ENCODE measurements at regions not wholly inside any gene's neighbourhood (a gene's known extent, or its start where the extent isn't known, plus 50 kb on each side); places are given as distances from the start of the nearest gene placed in this dataset.
"Not testable (repeated sequence)": the region's sequence is repeated elsewhere in the genome, so short reads cannot be mapped to it uniquely, and the experiment has no call there.

DNA sequence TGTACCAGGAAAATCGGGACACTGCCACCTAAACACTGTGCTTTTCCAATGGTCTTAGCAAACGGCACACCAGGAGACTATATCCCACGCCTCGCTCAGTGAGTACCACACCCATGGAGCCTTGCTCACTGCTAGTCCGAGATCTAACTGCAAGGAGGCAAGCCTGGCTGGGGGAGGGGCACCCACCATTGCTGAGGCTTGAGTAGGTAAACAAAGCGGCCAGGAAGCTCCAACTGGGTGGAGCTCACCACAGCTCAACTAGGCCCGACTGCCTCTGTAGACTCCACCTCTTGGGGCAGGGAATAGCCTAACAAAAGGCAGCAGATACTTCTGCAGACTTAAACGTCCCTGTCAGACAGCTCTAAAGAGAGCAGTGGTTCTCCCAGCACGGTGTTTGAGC lies 1216.6 kb downstream of the STIM2 start:
- TF ChIP-seq, protein P1, sequence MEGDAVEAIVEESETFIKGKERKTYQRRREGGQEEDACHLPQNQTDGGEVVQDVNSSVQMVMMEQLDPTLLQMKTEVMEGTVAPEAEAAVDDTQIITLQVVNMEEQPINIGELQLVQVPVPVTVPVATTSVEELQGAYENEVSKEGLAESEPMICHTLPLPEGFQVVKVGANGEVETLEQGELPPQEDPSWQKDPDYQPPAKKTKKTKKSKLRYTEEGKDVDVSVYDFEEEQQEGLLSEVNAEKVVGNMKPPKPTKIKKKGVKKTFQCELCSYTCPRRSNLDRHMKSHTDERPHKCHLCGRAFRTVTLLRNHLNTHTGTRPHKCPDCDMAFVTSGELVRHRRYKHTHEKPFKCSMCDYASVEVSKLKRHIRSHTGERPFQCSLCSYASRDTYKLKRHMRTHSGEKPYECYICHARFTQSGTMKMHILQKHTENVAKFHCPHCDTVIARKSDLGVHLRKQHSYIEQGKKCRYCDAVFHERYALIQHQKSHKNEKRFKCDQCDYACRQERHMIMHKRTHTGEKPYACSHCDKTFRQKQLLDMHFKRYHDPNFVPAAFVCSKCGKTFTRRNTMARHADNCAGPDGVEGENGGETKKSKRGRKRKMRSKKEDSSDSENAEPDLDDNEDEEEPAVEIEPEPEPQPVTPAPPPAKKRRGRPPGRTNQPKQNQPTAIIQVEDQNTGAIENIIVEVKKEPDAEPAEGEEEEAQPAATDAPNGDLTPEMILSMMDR (IDR thresholded peaks at IDR 0.05), result not testable (repeated sequence)
- not testable (repeated sequence) for TF ChIP-seq RFX5 (IDR thresholded peaks at IDR 0.05; ENCODE audit: low read length); FOXM1 (IDR thresholded peaks at IDR 0.05; ENCODE audit: low read depth); MXI1 (IDR thresholded peaks at IDR 0.05; ENCODE audit: low read depth, low read length); CHD2 (IDR thresholded peaks at IDR 0.05; ENCODE audit: low read length, partially characterized antibody); EP300 (IDR thresholded peaks at IDR 0.05; ENCODE audit: borderline replicate concordance in 1 of 2, low read depth in 1 of 2, low read length in 1 of 2); POLR2AphosphoS5 (IDR thresholded peaks at IDR 0.05; ENCODE audit: low read depth, low read length); GABPA (IDR thresholded peaks at IDR 0.05; ENCODE audit: low read depth); YY1 (IDR thresholded peaks at IDR 0.05; ENCODE audit: low read depth)
- TF ChIP-seq, protein P2, sequence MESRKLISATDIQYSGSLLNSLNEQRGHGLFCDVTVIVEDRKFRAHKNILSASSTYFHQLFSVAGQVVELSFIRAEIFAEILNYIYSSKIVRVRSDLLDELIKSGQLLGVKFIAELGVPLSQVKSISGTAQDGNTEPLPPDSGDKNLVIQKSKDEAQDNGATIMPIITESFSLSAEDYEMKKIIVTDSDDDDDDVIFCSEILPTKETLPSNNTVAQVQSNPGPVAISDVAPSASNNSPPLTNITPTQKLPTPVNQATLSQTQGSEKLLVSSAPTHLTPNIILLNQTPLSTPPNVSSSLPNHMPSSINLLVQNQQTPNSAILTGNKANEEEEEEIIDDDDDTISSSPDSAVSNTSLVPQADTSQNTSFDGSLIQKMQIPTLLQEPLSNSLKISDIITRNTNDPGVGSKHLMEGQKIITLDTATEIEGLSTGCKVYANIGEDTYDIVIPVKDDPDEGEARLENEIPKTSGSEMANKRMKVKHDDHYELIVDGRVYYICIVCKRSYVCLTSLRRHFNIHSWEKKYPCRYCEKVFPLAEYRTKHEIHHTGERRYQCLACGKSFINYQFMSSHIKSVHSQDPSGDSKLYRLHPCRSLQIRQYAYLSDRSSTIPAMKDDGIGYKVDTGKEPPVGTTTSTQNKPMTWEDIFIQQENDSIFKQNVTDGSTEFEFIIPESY (IDR thresholded peaks at IDR 0.05; ENCODE audit: borderline replicate concordance, low read depth), result not testable (repeated sequence)
- TF ChIP-seq, protein P3, sequence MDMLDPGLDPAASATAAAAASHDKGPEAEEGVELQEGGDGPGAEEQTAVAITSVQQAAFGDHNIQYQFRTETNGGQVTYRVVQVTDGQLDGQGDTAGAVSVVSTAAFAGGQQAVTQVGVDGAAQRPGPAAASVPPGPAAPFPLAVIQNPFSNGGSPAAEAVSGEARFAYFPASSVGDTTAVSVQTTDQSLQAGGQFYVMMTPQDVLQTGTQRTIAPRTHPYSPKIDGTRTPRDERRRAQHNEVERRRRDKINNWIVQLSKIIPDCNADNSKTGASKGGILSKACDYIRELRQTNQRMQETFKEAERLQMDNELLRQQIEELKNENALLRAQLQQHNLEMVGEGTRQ (IDR thresholded peaks at IDR 0.05; ENCODE audit: borderline replicate concordance, low read depth, low read length), result not testable (repeated sequence)
- TF ChIP-seq, protein P4, sequence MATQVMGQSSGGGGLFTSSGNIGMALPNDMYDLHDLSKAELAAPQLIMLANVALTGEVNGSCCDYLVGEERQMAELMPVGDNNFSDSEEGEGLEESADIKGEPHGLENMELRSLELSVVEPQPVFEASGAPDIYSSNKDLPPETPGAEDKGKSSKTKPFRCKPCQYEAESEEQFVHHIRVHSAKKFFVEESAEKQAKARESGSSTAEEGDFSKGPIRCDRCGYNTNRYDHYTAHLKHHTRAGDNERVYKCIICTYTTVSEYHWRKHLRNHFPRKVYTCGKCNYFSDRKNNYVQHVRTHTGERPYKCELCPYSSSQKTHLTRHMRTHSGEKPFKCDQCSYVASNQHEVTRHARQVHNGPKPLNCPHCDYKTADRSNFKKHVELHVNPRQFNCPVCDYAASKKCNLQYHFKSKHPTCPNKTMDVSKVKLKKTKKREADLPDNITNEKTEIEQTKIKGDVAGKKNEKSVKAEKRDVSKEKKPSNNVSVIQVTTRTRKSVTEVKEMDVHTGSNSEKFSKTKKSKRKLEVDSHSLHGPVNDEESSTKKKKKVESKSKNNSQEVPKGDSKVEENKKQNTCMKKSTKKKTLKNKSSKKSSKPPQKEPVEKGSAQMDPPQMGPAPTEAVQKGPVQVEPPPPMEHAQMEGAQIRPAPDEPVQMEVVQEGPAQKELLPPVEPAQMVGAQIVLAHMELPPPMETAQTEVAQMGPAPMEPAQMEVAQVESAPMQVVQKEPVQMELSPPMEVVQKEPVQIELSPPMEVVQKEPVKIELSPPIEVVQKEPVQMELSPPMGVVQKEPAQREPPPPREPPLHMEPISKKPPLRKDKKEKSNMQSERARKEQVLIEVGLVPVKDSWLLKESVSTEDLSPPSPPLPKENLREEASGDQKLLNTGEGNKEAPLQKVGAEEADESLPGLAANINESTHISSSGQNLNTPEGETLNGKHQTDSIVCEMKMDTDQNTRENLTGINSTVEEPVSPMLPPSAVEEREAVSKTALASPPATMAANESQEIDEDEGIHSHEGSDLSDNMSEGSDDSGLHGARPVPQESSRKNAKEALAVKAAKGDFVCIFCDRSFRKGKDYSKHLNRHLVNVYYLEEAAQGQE (IDR thresholded peaks at IDR 0.05; ENCODE audit: low read depth, low read length), result not testable (repeated sequence)

Data from SK-N-SH (cell line).